ENCODE measurements at regions not wholly inside any gene's neighbourhood (a gene's known extent, or its start where the extent isn't known, plus 50 kb on each side); places are given as distances from the start of the nearest gene placed in this dataset.

- H3K4me3 ChIP-seq (ENCODE audit: low read length) = no peak overlapping the region
- H3K27me3 ChIP-seq (ENCODE audit: low read length) = no peaks in the 10 kb centered on the region
- no peak overlapping the region for H3K27ac ChIP-seq (ENCODE audit: low read length)
- H3K9ac ChIP-seq (ENCODE audit: low read length) = no peak overlapping the region
- H3K4me2 ChIP-seq (ENCODE audit: low read depth, low read length, poor library complexity, severe bottlenecking) = no peak overlapping the region
- no peaks in the 10 kb centered on the region for H3K4me1 ChIP-seq (ENCODE audit: low read length)
- H4K20me1 ChIP-seq (ENCODE audit: insufficient read depth, low read depth, low read length) = no peaks in the 10 kb centered on the region
- H2AFZ ChIP-seq (ENCODE audit: low read length) = no peak overlapping the region
- H3K9me3 ChIP-seq (ENCODE audit: low read length) = no peaks in the 10 kb centered on the region
- DNase-seq = no peak
- no peaks in the 10 kb centered on the region for H3K36me3 ChIP-seq (ENCODE audit: insufficient read depth, low read length)
- no peaks in the 10 kb centered on the region for H3K79me2 ChIP-seq (ENCODE audit: low read length)
- H3K9me2 ChIP-seq (replicated peaks; ENCODE audit: insufficient read depth, low read length) = no peaks in the 10 kb centered on the region
Measured at GRCh38 chr12:125373375-125373774, 308.1 kb downstream of the AACS start.

- H2AFZ ChIP-seq (ENCODE audit: low read length) = no peak overlapping the region
- H3K27me3 ChIP-seq (ENCODE audit: low read length) = no peaks in the 10 kb centered on the region
- no peaks in the 10 kb centered on the region for H4K20me1 ChIP-seq (ENCODE audit: insufficient read depth, low read depth, low read length)
- no peak overlapping the region for H3K9ac ChIP-seq (ENCODE audit: low read length)
- no peak overlapping the region for H3K4me2 ChIP-seq (ENCODE audit: low read depth, low read length, poor library complexity, severe bottlenecking)
- H3K9me3 ChIP-seq (ENCODE audit: low read length) = no peaks in the 10 kb centered on the region
- no peaks in the 10 kb centered on the region for H3K9me2 ChIP-seq (replicated peaks; ENCODE audit: insufficient read depth, low read length)
- no peak overlapping the region for H3K27ac ChIP-seq (ENCODE audit: low read length)
- no peak overlapping the region for H3K4me3 ChIP-seq (ENCODE audit: low read length)
- H3K36me3 ChIP-seq (ENCODE audit: insufficient read depth, low read length) = no peaks in the 10 kb centered on the region
- no peaks in the 10 kb centered on the region for H3K79me2 ChIP-seq (ENCODE audit: low read length)
- H3K4me1 ChIP-seq (ENCODE audit: low read length) = no peaks in the 10 kb centered on the region
- DNase-seq = no peak
Measured at GRCh38 chr12:125376422-125376821, 311.2 kb downstream of the AACS start.

- Histone ChIP-seq H3K27ac (ENCODE audit: low read length) (no peak overlapping the region), H3K79me2 (ENCODE audit: low read length) (no peaks in the 10 kb centered on the region), H3K9ac (ENCODE audit: low read length) (no peak overlapping the region), H3K9me3 (ENCODE audit: low read length) (no peaks in the 10 kb centered on the region), H3K4me1 (ENCODE audit: low read length) (no peaks in the 10 kb centered on the region), H2AFZ (ENCODE audit: low read length) (no peak overlapping the region), H3K4me2 (ENCODE audit: low read depth, low read length, poor library complexity, severe bottlenecking) (no peak overlapping the region), H3K36me3 (ENCODE audit: insufficient read depth, low read length) (no peaks in the 10 kb centered on the region), H3K9me2 (replicated peaks; ENCODE audit: insufficient read depth, low read length) (no peaks in the 10 kb centered on the region), H3K27me3 (ENCODE audit: low read length) (no peaks in the 10 kb centered on the region), H3K4me3 (ENCODE audit: low read length) (no peak overlapping the region), H4K20me1 (ENCODE audit: insufficient read depth, low read depth, low read length) (no peaks in the 10 kb centered on the region)
- no peak for DNase-seq
Measured at GRCh38 chr12:125377093-125377492, 311.9 kb downstream of the AACS start.

GRCh38 chr12:125381373-125381772 lies 316.1 kb downstream of the AACS start:
- Histone ChIP-seq H3K36me3 (ENCODE audit: insufficient read depth, low read length) (no peaks in the 10 kb centered on the region), H3K27me3 (ENCODE audit: low read length) (no peaks in the 10 kb centered on the region), H2AFZ (ENCODE audit: low read length) (no peak overlapping the region), H3K9me3 (ENCODE audit: low read length) (no peaks in the 10 kb centered on the region), H3K9me2 (replicated peaks; ENCODE audit: insufficient read depth, low read length) (no peaks in the 10 kb centered on the region), H4K20me1 (ENCODE audit: insufficient read depth, low read depth, low read length) (no peaks in the 10 kb centered on the region), H3K9ac (ENCODE audit: low read length) (no peak overlapping the region), H3K4me3 (ENCODE audit: low read length) (no peak overlapping the region), H3K27ac (ENCODE audit: low read length) (no peak overlapping the region), H3K4me2 (ENCODE audit: low read depth, low read length, poor library complexity, severe bottlenecking) (no peak overlapping the region), H3K79me2 (ENCODE audit: low read length) (no peaks in the 10 kb centered on the region), H3K4me1 (ENCODE audit: low read length) (no peaks in the 10 kb centered on the region)
- DNase-seq = peak; percentile 42

- Histone ChIP-seq H3K27ac (ENCODE audit: low read length) (no peak overlapping the region), H3K9me3 (ENCODE audit: low read length) (no peaks in the 10 kb centered on the region), H4K20me1 (ENCODE audit: insufficient read depth, low read depth, low read length) (no peaks in the 10 kb centered on the region), H3K4me1 (ENCODE audit: low read length) (no peaks in the 10 kb centered on the region), H3K36me3 (ENCODE audit: insufficient read depth, low read length) (no peaks in the 10 kb centered on the region), H3K4me3 (ENCODE audit: low read length) (no peak overlapping the region), H3K79me2 (ENCODE audit: low read length) (no peaks in the 10 kb centered on the region), H3K27me3 (ENCODE audit: low read length) (no peaks in the 10 kb centered on the region), H2AFZ (ENCODE audit: low read length) (no peak overlapping the region), H3K4me2 (ENCODE audit: low read depth, low read length, poor library complexity, severe bottlenecking) (no peak overlapping the region), H3K9ac (ENCODE audit: low read length) (no peak overlapping the region), H3K9me2 (replicated peaks; ENCODE audit: insufficient read depth, low read length) (no peaks in the 10 kb centered on the region)
- no peak for DNase-seq
Measured at GRCh38 chr12:125382926-125383325, 317.7 kb downstream of the AACS start.

GRCh38 chr12:125386652-125387051 lies 321.4 kb downstream of the AACS start:
- Histone ChIP-seq H2AFZ (ENCODE audit: low read length) (no peak overlapping the region), H3K27me3 (ENCODE audit: low read length) (no peaks in the 10 kb centered on the region), H3K9ac (ENCODE audit: low read length) (no peak overlapping the region), H3K9me2 (replicated peaks; ENCODE audit: insufficient read depth, low read length) (no peaks in the 10 kb centered on the region), H3K4me1 (ENCODE audit: low read length) (no peaks in the 10 kb centered on the region), H4K20me1 (ENCODE audit: insufficient read depth, low read depth, low read length) (no peaks in the 10 kb centered on the region), H3K36me3 (ENCODE audit: insufficient read depth, low read length) (no peaks in the 10 kb centered on the region), H3K79me2 (ENCODE audit: low read length) (no peaks in the 10 kb centered on the region), H3K27ac (ENCODE audit: low read length) (no peak overlapping the region), H3K9me3 (ENCODE audit: low read length) (no peaks in the 10 kb centered on the region), H3K4me3 (ENCODE audit: low read length) (no peak overlapping the region), H3K4me2 (ENCODE audit: low read depth, low read length, poor library complexity, severe bottlenecking) (no peak overlapping the region)
- DNase-seq = no peak

GRCh38 chr12:125387206-125387605 lies 322.0 kb downstream of the AACS start:
- Histone ChIP-seq H3K4me3 (ENCODE audit: low read length) (no peak overlapping the region), H2AFZ (ENCODE audit: low read length) (no peak overlapping the region), H3K4me2 (ENCODE audit: low read depth, low read length, poor library complexity, severe bottlenecking) (no peak overlapping the region), H3K9me3 (ENCODE audit: low read length) (no peaks in the 10 kb centered on the region), H3K79me2 (ENCODE audit: low read length) (no peaks in the 10 kb centered on the region), H3K36me3 (ENCODE audit: insufficient read depth, low read length) (no peaks in the 10 kb centered on the region), H4K20me1 (ENCODE audit: insufficient read depth, low read depth, low read length) (no peaks in the 10 kb centered on the region), H3K27ac (ENCODE audit: low read length) (no peak overlapping the region), H3K4me1 (ENCODE audit: low read length) (no peaks in the 10 kb centered on the region), H3K9me2 (replicated peaks; ENCODE audit: insufficient read depth, low read length) (no peaks in the 10 kb centered on the region), H3K9ac (ENCODE audit: low read length) (no peak overlapping the region), H3K27me3 (ENCODE audit: low read length) (no peaks in the 10 kb centered on the region)
- DNase-seq = no peak

GRCh38 chr12:125389061-125389697 lies 323.9 kb downstream of the AACS start:
- no peaks in the 10 kb centered on the region for H3K9me2 ChIP-seq (replicated peaks; ENCODE audit: insufficient read depth, low read length)
- H3K36me3 ChIP-seq (ENCODE audit: insufficient read depth, low read length) = no peaks in the 10 kb centered on the region
- no peaks in the 10 kb centered on the region for H3K27me3 ChIP-seq (ENCODE audit: low read length)
- H3K4me1 ChIP-seq (ENCODE audit: low read length) = no peaks in the 10 kb centered on the region
- H3K4me2 ChIP-seq (ENCODE audit: low read depth, low read length, poor library complexity, severe bottlenecking) = no peak overlapping the region
- no peak overlapping the region for H2AFZ ChIP-seq (ENCODE audit: low read length)
- H3K9ac ChIP-seq (ENCODE audit: low read length) = no peak overlapping the region
- no peak for DNase-seq
- H3K27ac ChIP-seq (ENCODE audit: low read length) = no peak overlapping the region
- H4K20me1 ChIP-seq (ENCODE audit: insufficient read depth, low read depth, low read length) = no peaks in the 10 kb centered on the region
- H3K4me3 ChIP-seq (ENCODE audit: low read length) = no peak overlapping the region
- H3K9me3 ChIP-seq (ENCODE audit: low read length) = no peaks in the 10 kb centered on the region
- H3K79me2 ChIP-seq (ENCODE audit: low read length) = no peaks in the 10 kb centered on the region

- Histone ChIP-seq H3K9me2 (replicated peaks; ENCODE audit: insufficient read depth, low read length) (no peaks in the 10 kb centered on the region), H3K4me1 (ENCODE audit: low read length) (no peaks in the 10 kb centered on the region), H3K4me2 (ENCODE audit: low read depth, low read length, poor library complexity, severe bottlenecking) (no peak overlapping the region), H3K27ac (ENCODE audit: low read length) (no peak overlapping the region), H3K36me3 (ENCODE audit: insufficient read depth, low read length) (no peaks in the 10 kb centered on the region), H4K20me1 (ENCODE audit: insufficient read depth, low read depth, low read length) (no peaks in the 10 kb centered on the region), H3K9me3 (ENCODE audit: low read length) (no peaks in the 10 kb centered on the region), H3K9ac (ENCODE audit: low read length) (no peak overlapping the region), H2AFZ (ENCODE audit: low read length) (no peak overlapping the region), H3K79me2 (ENCODE audit: low read length) (no peaks in the 10 kb centered on the region), H3K27me3 (ENCODE audit: low read length) (no peaks in the 10 kb centered on the region), H3K4me3 (ENCODE audit: low read length) (no peak overlapping the region)
- no peak for DNase-seq
Measured at GRCh38 chr12:125393569-125393968, 328.3 kb downstream of the AACS start.
